Activated T-helper 2 cell treated with anti-CD3 and anti-CD28 coated beads, Interferon-gamma antibody, Interleukin-2, Interleukin-4, amounts not matched to agents 10 μg/mL and 5 μg/mL and 100 μg/mL, durations not matched to agents 14 hours and 24 hours and 36 hours (primary cell): ENCODE measurements at regions not wholly inside any gene's neighbourhood (a gene's known extent, or its start where the extent isn't known, plus 50 kb on each side); places are given as distances from the start of the nearest gene placed in this dataset.

Source experiments
- DNase-seq: peaks from one replicate; pipeline ENCODE4 v3.0.0; 2021; ENCODE audit warnings: low spot score
- H3K27ac Mint-ChIP-seq: one replicate; pipeline ENCODE4 v1.8.0; 2021; ENCODE audit warnings: mixed read lengths
- H3K27me3 Mint-ChIP-seq: one replicate; pipeline ENCODE4 v1.8.0; 2021; ENCODE audit warnings: low read depth, mixed read lengths
- H3K36me3 Mint-ChIP-seq: one replicate; pipeline ENCODE4 v1.8.0; 2021; ENCODE audit warnings: low read depth, mixed read lengths
- H3K4me1 Mint-ChIP-seq: one replicate; pipeline ENCODE4 v1.8.0; 2021; ENCODE audit warnings: low read depth, mixed read lengths
- H3K4me3 Mint-ChIP-seq: one replicate; pipeline ENCODE4 v1.8.0; 2021; ENCODE audit warnings: low read depth, mild to moderate bottlenecking, moderate library complexity, mixed read lengths
- H3K9me3 Mint-ChIP-seq: one replicate; pipeline ENCODE4 v1.8.0; 2021; ENCODE audit warnings: mixed read lengths
- intact Hi-C: fragments of 100-400 bp; cut with micrococcal nuclease; formaldehyde crosslinking; loops from one replicate; pipeline ENCODE4 v1.15.1; 2023

- DNase-seq = no peak
- Mint-ChIP-seq H3K4me3 (no peak overlapping the region), H3K36me3 (no peaks in the 10 kb centered on the region), H3K9me3 (peaks cover 40% of the 10 kb centered on the region), H3K27me3 (no peaks in the 10 kb centered on the region), H3K27ac (no peak overlapping the region), H3K4me1 (no peaks in the 10 kb centered on the region)
- intact Hi-C loops = no loop called here
Measured at GRCh38 chr16:62985722-62986121, 949.5 kb upstream of the CDH8 start.

- peaks cover 28% of the 10 kb centered on the region for H3K9me3 Mint-ChIP-seq
- H3K36me3 Mint-ChIP-seq = no peaks in the 10 kb centered on the region
- no peak overlapping the region for H3K4me3 Mint-ChIP-seq
- H3K4me1 Mint-ChIP-seq = no peaks in the 10 kb centered on the region
- intact Hi-C loops = no loop called here
- no peak overlapping the region for H3K27ac Mint-ChIP-seq
- no peaks in the 10 kb centered on the region for H3K27me3 Mint-ChIP-seq
- no peak for DNase-seq
Measured at GRCh38 chr16:62978451-62978850, 942.2 kb upstream of the CDH8 start.

- H3K27ac Mint-ChIP-seq = no peak overlapping the region
- no peaks in the 10 kb centered on the region for H3K27me3 Mint-ChIP-seq
- H3K4me3 Mint-ChIP-seq = no peak overlapping the region
- H3K9me3 Mint-ChIP-seq = peaks cover 33% of the 10 kb centered on the region
- no peaks in the 10 kb centered on the region for H3K4me1 Mint-ChIP-seq
- intact Hi-C loops = no loop called here
- H3K36me3 Mint-ChIP-seq = no peaks in the 10 kb centered on the region
- DNase-seq = no peak
Measured at GRCh38 chr16:62977876-62978275, 941.6 kb upstream of the CDH8 start.

GRCh38 chr16:62974424-62974823 is 938.2 kb upstream of the CDH8 start:
- Mint-ChIP-seq H3K4me3 (no peak overlapping the region), H3K36me3 (no peaks in the 10 kb centered on the region), H3K9me3 (peaks cover 45% of the 10 kb centered on the region), H3K4me1 (no peaks in the 10 kb centered on the region), H3K27ac (no peak overlapping the region), H3K27me3 (no peaks in the 10 kb centered on the region)
- intact Hi-C loops = no loop called here
- DNase-seq = no peak

- H3K36me3 Mint-ChIP-seq = no peaks in the 10 kb centered on the region
- no peak overlapping the region for H3K4me3 Mint-ChIP-seq
- H3K27ac Mint-ChIP-seq = no peak overlapping the region
- intact Hi-C loops = no loop called here
- peaks cover 43% of the 10 kb centered on the region for H3K9me3 Mint-ChIP-seq
- H3K27me3 Mint-ChIP-seq = no peaks in the 10 kb centered on the region
- DNase-seq = no peak
- no peaks in the 10 kb centered on the region for H3K4me1 Mint-ChIP-seq
Measured at GRCh38 chr16:62970851-62971250, 934.6 kb upstream of the CDH8 start.

GRCh38 chr16:62969711-62970318 is 933.6 kb upstream of the CDH8 start:
- Mint-ChIP-seq H3K4me3 (no peak overlapping the region), H3K27me3 (no peaks in the 10 kb centered on the region), H3K36me3 (no peaks in the 10 kb centered on the region), H3K27ac (no peak overlapping the region), H3K9me3 (peaks cover 42% of the 10 kb centered on the region), H3K4me1 (no peaks in the 10 kb centered on the region)
- no peak for DNase-seq
- intact Hi-C loops = no loop called here

GRCh38 chr16:62967611-62968010 is 931.4 kb upstream of the CDH8 start:
- Mint-ChIP-seq H3K4me1 (no peaks in the 10 kb centered on the region), H3K36me3 (no peaks in the 10 kb centered on the region), H3K9me3 (peaks cover 44% of the 10 kb centered on the region), H3K27ac (no peak overlapping the region), H3K4me3 (no peak overlapping the region), H3K27me3 (no peaks in the 10 kb centered on the region)
- DNase-seq = no peak
- intact Hi-C loops = no loop called here

GRCh38 chr16:62967163-62967562 is 930.9 kb upstream of the CDH8 start:
- Mint-ChIP-seq H3K27me3 (no peaks in the 10 kb centered on the region), H3K4me1 (no peaks in the 10 kb centered on the region), H3K4me3 (no peak overlapping the region), H3K27ac (no peak overlapping the region), H3K36me3 (no peaks in the 10 kb centered on the region), H3K9me3 (peaks cover 44% of the 10 kb centered on the region)
- DNase-seq = no peak
- intact Hi-C loops = no loop called here

- H3K27ac Mint-ChIP-seq = no peak overlapping the region
Measured at GRCh38 chr16:62966626-62967025, 930.4 kb upstream of the CDH8 start.

GRCh38 chr16:62965831-62966230 is 929.6 kb upstream of the CDH8 start:
- peaks cover 49% of the 10 kb centered on the region for H3K9me3 Mint-ChIP-seq
- no peak overlapping the region for H3K27ac Mint-ChIP-seq
- H3K36me3 Mint-ChIP-seq = no peaks in the 10 kb centered on the region
- no peaks in the 10 kb centered on the region for H3K27me3 Mint-ChIP-seq
- no peaks in the 10 kb centered on the region for H3K4me1 Mint-ChIP-seq
- intact Hi-C loops = no loop called here
- DNase-seq = no peak
- H3K4me3 Mint-ChIP-seq = no peak overlapping the region

More at GRCh38 chr16:62966626-62967025, 930.4 kb upstream of the CDH8 start:
- Mint-ChIP-seq H3K27me3 (no peaks in the 10 kb centered on the region), H3K4me1 (no peaks in the 10 kb centered on the region), H3K36me3 (no peaks in the 10 kb centered on the region), H3K9me3 (peaks cover 49% of the 10 kb centered on the region), H3K4me3 (no peak overlapping the region)
- DNase-seq = no peak
- intact Hi-C loops = no loop called here

GRCh38 chr16:62963846-62964245 is 927.6 kb upstream of the CDH8 start:
- DNase-seq = no peak
- no peak overlapping the region for H3K27ac Mint-ChIP-seq
- H3K36me3 Mint-ChIP-seq = no peaks in the 10 kb centered on the region
- H3K9me3 Mint-ChIP-seq = peaks cover 51% of the 10 kb centered on the region
- no peaks in the 10 kb centered on the region for H3K4me1 Mint-ChIP-seq
- H3K4me3 Mint-ChIP-seq = no peak overlapping the region
- intact Hi-C loops = no loop called here
- no peaks in the 10 kb centered on the region for H3K27me3 Mint-ChIP-seq

- intact Hi-C loops = no loop called here
- H3K9me3 Mint-ChIP-seq = peaks cover 44% of the 10 kb centered on the region
- no peaks in the 10 kb centered on the region for H3K36me3 Mint-ChIP-seq
- H3K27me3 Mint-ChIP-seq = no peaks in the 10 kb centered on the region
- H3K27ac Mint-ChIP-seq = no peak overlapping the region
- DNase-seq = no peak
- no peak overlapping the region for H3K4me3 Mint-ChIP-seq
- no peaks in the 10 kb centered on the region for H3K4me1 Mint-ChIP-seq
Measured at GRCh38 chr16:62955033-62955349, 918.8 kb upstream of the CDH8 start.

- no peak overlapping the region for H3K4me3 Mint-ChIP-seq
- DNase-seq = no peak
- intact Hi-C loops = no loop called here
- H3K4me1 Mint-ChIP-seq = no peaks in the 10 kb centered on the region
- H3K27me3 Mint-ChIP-seq = no peaks in the 10 kb centered on the region
- H3K27ac Mint-ChIP-seq = no peak overlapping the region
- peaks cover 39% of the 10 kb centered on the region for H3K9me3 Mint-ChIP-seq
- H3K36me3 Mint-ChIP-seq = no peaks in the 10 kb centered on the region
Measured at GRCh38 chr16:62954144-62955032, 918.1 kb upstream of the CDH8 start.
